ENCODE measurements at regions not wholly inside any gene's neighbourhood (a gene's known extent, or its start where the extent isn't known, plus 50 kb on each side); places are given as distances from the start of the nearest gene placed in this dataset.

DNA sequence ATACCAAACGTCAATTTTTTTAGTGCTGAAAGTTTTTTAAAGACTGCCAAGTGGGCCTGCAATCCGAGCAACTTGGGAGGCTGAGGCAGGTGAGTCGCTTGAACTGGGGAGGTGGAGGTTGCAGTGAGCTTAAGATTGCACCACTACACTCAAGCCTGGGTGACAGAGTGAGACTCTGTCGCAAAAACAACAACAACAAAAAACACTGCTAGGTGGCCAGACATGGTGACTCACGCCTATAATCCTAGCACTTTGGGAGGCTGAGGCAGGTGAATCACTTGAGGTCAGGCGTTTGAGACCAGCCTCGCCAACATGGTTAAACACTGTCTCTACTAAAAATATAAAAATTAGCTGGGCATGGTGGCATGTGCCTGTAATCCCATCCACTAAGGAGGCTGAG is 202.8 kb upstream of the COPS8 start:
- TF ChIP-seq EZH2phosphoT487 (IDR thresholded peaks at IDR 0.05; ENCODE audit: low read length) (no peak), EZH2 (optimal IDR thresholded peaks at IDR 0.05; ENCODE audit: low read depth, low read length) (no peak)
- TF ChIP-seq, protein P1, sequence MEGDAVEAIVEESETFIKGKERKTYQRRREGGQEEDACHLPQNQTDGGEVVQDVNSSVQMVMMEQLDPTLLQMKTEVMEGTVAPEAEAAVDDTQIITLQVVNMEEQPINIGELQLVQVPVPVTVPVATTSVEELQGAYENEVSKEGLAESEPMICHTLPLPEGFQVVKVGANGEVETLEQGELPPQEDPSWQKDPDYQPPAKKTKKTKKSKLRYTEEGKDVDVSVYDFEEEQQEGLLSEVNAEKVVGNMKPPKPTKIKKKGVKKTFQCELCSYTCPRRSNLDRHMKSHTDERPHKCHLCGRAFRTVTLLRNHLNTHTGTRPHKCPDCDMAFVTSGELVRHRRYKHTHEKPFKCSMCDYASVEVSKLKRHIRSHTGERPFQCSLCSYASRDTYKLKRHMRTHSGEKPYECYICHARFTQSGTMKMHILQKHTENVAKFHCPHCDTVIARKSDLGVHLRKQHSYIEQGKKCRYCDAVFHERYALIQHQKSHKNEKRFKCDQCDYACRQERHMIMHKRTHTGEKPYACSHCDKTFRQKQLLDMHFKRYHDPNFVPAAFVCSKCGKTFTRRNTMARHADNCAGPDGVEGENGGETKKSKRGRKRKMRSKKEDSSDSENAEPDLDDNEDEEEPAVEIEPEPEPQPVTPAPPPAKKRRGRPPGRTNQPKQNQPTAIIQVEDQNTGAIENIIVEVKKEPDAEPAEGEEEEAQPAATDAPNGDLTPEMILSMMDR (IDR thresholded peaks at IDR 0.05; ENCODE audit: low read length): no peak
- no peak overlapping the region for H3K4me2 ChIP-seq (ENCODE audit: low read depth, low read length)
- H3K9me2 ChIP-seq (replicated peaks; ENCODE audit: insufficient read depth, low read length): no peaks in the 10 kb centered on the region

DNA sequence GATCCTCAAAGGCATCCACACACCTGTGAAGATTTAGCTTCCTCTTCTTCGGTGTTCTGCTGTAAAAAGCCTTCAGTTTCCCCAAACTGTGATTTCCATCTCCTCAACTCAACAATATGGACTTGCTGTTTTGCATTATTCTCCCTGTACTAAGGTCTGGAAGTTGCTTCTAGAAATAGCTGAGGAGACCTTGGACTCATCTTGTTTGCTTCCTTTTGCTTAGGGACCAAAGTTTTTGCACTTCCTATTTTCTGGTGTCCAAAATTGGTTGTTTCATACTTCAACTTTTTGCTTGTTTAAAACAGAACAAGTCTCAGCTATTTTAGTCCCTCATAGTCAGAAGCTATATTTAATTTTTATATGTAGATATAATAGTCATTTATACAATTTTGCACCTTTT is 201.9 kb upstream of the COPS8 start:
- Histone ChIP-seq H3F3A (ENCODE audit: insufficient read depth, low read length) (no peaks in the 10 kb centered on the region), H3K27me3 (replicated peaks; ENCODE audit: insufficient read depth, low read length) (no peaks in the 10 kb centered on the region), H3K79me2 (ENCODE audit: low read length) (no peaks in the 10 kb centered on the region), H3K4me2 (ENCODE audit: low read depth, low read length) (no peak overlapping the region), H3K36me3 (replicated peaks; ENCODE audit: insufficient read depth, low read length) (no peaks in the 10 kb centered on the region), H3K4me3 (ENCODE audit: low read length) (no peak overlapping the region), H3K27ac (ENCODE audit: low read length) (no peak overlapping the region), H3K9me2 (replicated peaks; ENCODE audit: insufficient read depth, low read length) (no peaks in the 10 kb centered on the region), H3K4me1 (ENCODE audit: low read length) (no peaks in the 10 kb centered on the region), H2AFZ (ENCODE audit: low read length) (no peak overlapping the region), H3K9me3 (replicated peaks; ENCODE audit: insufficient read depth, low read length) (no peaks in the 10 kb centered on the region), H3K9ac (ENCODE audit: low read length) (no peak overlapping the region), H4K20me1 (ENCODE audit: insufficient read depth, low read length) (no peaks in the 10 kb centered on the region)
- TF ChIP-seq, protein P1 (IDR thresholded peaks at IDR 0.05; ENCODE audit: low read length): no peak
- TF ChIP-seq EZH2phosphoT487 (IDR thresholded peaks at IDR 0.05; ENCODE audit: low read length) (no peak), EZH2 (optimal IDR thresholded peaks at IDR 0.05; ENCODE audit: low read depth, low read length) (no peak)
- DNase-seq: no peak

More for the DNA sequence above, 202.8 kb upstream of the COPS8 start:
- no peaks in the 10 kb centered on the region for H3F3A ChIP-seq (ENCODE audit: insufficient read depth, low read length)
- H3K9ac ChIP-seq (ENCODE audit: low read length): no peak overlapping the region
- no peaks in the 10 kb centered on the region for H4K20me1 ChIP-seq (ENCODE audit: insufficient read depth, low read length)
- no peak overlapping the region for H3K27ac ChIP-seq (ENCODE audit: low read length)
- no peak for DNase-seq
- no peaks in the 10 kb centered on the region for H3K4me1 ChIP-seq (ENCODE audit: low read length)
- no peaks in the 10 kb centered on the region for H3K79me2 ChIP-seq (ENCODE audit: low read length)
- no peak overlapping the region for H2AFZ ChIP-seq (ENCODE audit: low read length)
- no peaks in the 10 kb centered on the region for H3K9me3 ChIP-seq (replicated peaks; ENCODE audit: insufficient read depth, low read length)
- H3K4me3 ChIP-seq (ENCODE audit: low read length): no peak overlapping the region
- no peaks in the 10 kb centered on the region for H3K27me3 ChIP-seq (replicated peaks; ENCODE audit: insufficient read depth, low read length)
- no peaks in the 10 kb centered on the region for H3K36me3 ChIP-seq (replicated peaks; ENCODE audit: insufficient read depth, low read length)

DNA sequence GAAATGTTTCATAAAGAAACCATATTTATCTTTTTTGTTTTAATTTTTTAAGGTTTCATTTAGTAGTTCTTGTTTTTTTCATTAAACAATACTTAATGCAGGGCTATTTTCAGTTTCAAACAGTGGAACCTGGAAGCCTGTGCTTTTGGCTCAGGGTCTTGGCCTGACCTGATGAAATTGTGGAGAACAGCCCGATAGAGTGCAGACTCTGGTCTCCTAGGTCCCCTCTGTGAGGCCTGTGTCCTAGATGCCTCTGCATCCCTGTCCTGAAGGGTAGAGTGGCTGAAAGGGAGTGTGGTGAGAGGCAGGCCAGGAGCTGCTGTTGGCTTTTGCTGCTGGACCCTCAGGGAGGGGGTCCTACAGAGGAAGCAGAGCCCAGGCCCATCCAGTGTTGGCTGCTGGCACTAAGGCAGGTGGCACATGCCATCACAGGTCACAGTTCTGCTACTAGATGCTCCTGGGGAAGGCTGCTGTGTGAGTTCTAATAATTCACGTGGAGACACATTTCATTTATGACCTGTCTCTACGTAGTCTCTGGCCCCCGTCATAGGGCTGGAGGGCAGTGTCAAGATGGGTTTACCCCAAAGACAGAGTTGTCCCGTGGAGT is 201.0 kb upstream of the COPS8 start:
- no peaks in the 10 kb centered on the region for H3K4me1 ChIP-seq (ENCODE audit: low read length)
- H3F3A ChIP-seq (ENCODE audit: insufficient read depth, low read length): no peaks in the 10 kb centered on the region
- H3K9me3 ChIP-seq (replicated peaks; ENCODE audit: insufficient read depth, low read length): no peaks in the 10 kb centered on the region
- no peaks in the 10 kb centered on the region for H3K9me2 ChIP-seq (replicated peaks; ENCODE audit: insufficient read depth, low read length)
- H4K20me1 ChIP-seq (ENCODE audit: insufficient read depth, low read length): no peaks in the 10 kb centered on the region
- H3K36me3 ChIP-seq (replicated peaks; ENCODE audit: insufficient read depth, low read length): no peaks in the 10 kb centered on the region
- H2AFZ ChIP-seq (ENCODE audit: low read length): no peak overlapping the region
- TF ChIP-seq EZH2 (optimal IDR thresholded peaks at IDR 0.05; ENCODE audit: low read depth, low read length): no peak
- TF ChIP-seq EZH2phosphoT487 (IDR thresholded peaks at IDR 0.05; ENCODE audit: low read length): no peak
- DNase-seq: no peak
- no peak overlapping the region for H3K9ac ChIP-seq (ENCODE audit: low read length)
- H3K79me2 ChIP-seq (ENCODE audit: low read length): no peaks in the 10 kb centered on the region
- no peak overlapping the region for H3K27ac ChIP-seq (ENCODE audit: low read length)
- no peak overlapping the region for H3K4me2 ChIP-seq (ENCODE audit: low read depth, low read length)
- no peaks in the 10 kb centered on the region for H3K27me3 ChIP-seq (replicated peaks; ENCODE audit: insufficient read depth, low read length)
- no peak overlapping the region for H3K4me3 ChIP-seq (ENCODE audit: low read length)

DNA sequence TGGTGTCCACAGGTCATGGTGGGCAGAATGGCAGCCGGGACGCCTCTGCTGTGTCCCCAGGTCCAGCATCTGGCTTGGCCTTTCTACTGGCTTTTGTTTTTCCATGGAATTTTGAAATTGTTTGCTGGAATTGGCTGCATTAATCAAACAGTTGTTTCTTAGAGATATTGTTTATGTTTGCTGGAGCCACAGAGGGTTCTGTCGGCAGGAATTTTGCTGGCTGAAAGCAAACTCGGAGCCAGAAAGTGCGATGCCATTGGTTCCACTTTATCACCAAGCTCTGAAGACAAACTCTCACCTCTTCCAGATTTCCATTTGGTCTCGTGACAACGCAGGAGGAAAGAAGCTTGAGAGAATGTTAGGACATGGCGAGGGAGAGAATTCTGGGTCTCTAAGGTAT is 199.2 kb upstream of the COPS8 start:
- no peak for DNase-seq
- Histone ChIP-seq H4K20me1 (ENCODE audit: insufficient read depth, low read length) (no peaks in the 10 kb centered on the region), H3F3A (ENCODE audit: insufficient read depth, low read length) (no peaks in the 10 kb centered on the region), H3K9ac (ENCODE audit: low read length) (no peak overlapping the region), H3K9me2 (replicated peaks; ENCODE audit: insufficient read depth, low read length) (no peaks in the 10 kb centered on the region), H3K27ac (ENCODE audit: low read length) (no peak overlapping the region), H3K79me2 (ENCODE audit: low read length) (no peaks in the 10 kb centered on the region), H3K4me1 (ENCODE audit: low read length) (no peaks in the 10 kb centered on the region), H3K9me3 (replicated peaks; ENCODE audit: insufficient read depth, low read length) (no peaks in the 10 kb centered on the region), H3K4me2 (ENCODE audit: low read depth, low read length) (no peak overlapping the region), H3K36me3 (replicated peaks; ENCODE audit: insufficient read depth, low read length) (no peaks in the 10 kb centered on the region), H3K27me3 (replicated peaks; ENCODE audit: insufficient read depth, low read length) (no peaks in the 10 kb centered on the region), H2AFZ (ENCODE audit: low read length) (no peak overlapping the region), H3K4me3 (ENCODE audit: low read length) (no peak overlapping the region)
- no peak for TF ChIP-seq EZH2phosphoT487 (IDR thresholded peaks at IDR 0.05; ENCODE audit: low read length)
- TF ChIP-seq, protein P1 (IDR thresholded peaks at IDR 0.05; ENCODE audit: low read length): no peak
- no peak for TF ChIP-seq EZH2 (optimal IDR thresholded peaks at IDR 0.05; ENCODE audit: low read depth, low read length)
